SK-N-SH treated with all-trans-retinoic acid at 6 μM for 48 hours (cell line): ENCODE measurements at regions not wholly inside any gene's neighbourhood (a gene's known extent, or its start where the extent isn't known, plus 50 kb on each side); places are given as distances from the start of the nearest gene placed in this dataset.

ENCODE experiments used
- ARNTL ChIP-seq: fragments of 450-650 bp; formaldehyde crosslinking; IDR thresholded peaks from 2 replicates; pipeline ENCODE4 v1.5.0; 2020; ENCODE audit warnings: low read depth, mild to moderate bottlenecking, moderate library complexity, borderline replicate concordance
- GLIS3 ChIP-seq: fragments of 250-450 bp; sonication (Bioruptor Pico); IDR thresholded peaks from 2 replicates; pipeline ENCODE4 v1.5.0; 2020; ENCODE audit warnings: mild to moderate bottlenecking, moderate library complexity
- OSR1 ChIP-seq: fragments of 250-450 bp; sonication (Bioruptor Pico); IDR thresholded peaks from 2 replicates; pipeline ENCODE4 v1.8.0; 2022; ENCODE audit warnings: moderate library complexity, mild to moderate bottlenecking, inconsistent platforms
- SNAI2 ChIP-seq: fragments of 250-450 bp; sonication (Bioruptor Pico); IDR thresholded peaks from 2 replicates; pipeline ENCODE4 v1.5.0; 2020; ENCODE audit warnings: mild to moderate bottlenecking, moderate library complexity
- TF ChIP-seq, protein P1 (sequence below): fragments of 250-450 bp; sonication (Bioruptor Pico); IDR thresholded peaks from 2 replicates; pipeline ENCODE4 v1.5.1; 2020; ENCODE audit warnings: low read depth, mild to moderate bottlenecking, moderate library complexity
- TF ChIP-seq, protein P2 (sequence below): fragments of 250-450 bp; sonication (Bioruptor Pico); IDR thresholded peaks from 2 replicates; pipeline ENCODE4 v1.8.0; 2020; ENCODE audit warnings: mild to moderate bottlenecking, moderate library complexity, borderline replicate concordance

- no peak for TF ChIP-seq GLIS3
- TF ChIP-seq, protein P1, sequence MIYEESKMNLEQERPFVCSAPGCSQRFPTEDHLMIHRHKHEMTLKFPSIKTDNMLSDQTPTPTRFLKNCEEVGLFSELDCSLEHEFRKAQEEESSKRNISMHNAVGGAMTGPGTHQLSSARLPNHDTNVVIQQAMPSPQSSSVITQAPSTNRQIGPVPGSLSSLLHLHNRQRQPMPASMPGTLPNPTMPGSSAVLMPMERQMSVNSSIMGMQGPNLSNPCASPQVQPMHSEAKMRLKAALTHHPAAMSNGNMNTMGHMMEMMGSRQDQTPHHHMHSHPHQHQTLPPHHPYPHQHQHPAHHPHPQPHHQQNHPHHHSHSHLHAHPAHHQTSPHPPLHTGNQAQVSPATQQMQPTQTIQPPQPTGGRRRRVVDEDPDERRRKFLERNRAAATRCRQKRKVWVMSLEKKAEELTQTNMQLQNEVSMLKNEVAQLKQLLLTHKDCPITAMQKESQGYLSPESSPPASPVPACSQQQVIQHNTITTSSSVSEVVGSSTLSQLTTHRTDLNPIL (CRISPR knock-in tag) = no peak
- no peak for TF ChIP-seq OSR1
- TF ChIP-seq SNAI2 (CRISPR knock-in tag) = no peak
- TF ChIP-seq, protein P2, sequence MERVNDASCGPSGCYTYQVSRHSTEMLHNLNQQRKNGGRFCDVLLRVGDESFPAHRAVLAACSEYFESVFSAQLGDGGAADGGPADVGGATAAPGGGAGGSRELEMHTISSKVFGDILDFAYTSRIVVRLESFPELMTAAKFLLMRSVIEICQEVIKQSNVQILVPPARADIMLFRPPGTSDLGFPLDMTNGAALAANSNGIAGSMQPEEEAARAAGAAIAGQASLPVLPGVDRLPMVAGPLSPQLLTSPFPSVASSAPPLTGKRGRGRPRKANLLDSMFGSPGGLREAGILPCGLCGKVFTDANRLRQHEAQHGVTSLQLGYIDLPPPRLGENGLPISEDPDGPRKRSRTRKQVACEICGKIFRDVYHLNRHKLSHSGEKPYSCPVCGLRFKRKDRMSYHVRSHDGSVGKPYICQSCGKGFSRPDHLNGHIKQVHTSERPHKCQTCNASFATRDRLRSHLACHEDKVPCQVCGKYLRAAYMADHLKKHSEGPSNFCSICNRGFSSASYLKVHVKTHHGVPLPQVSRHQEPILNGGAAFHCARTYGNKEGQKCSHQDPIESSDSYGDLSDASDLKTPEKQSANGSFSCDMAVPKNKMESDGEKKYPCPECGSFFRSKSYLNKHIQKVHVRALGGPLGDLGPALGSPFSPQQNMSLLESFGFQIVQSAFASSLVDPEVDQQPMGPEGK (CRISPR knock-in tag) = no peak
- no peak for TF ChIP-seq ARNTL (CRISPR knock-in tag)
These were observed 55.0 kb upstream of the RPL38 start for GRCh38 chr17:74148446-74148845.
